ENCODE measurements at regions not wholly inside any gene's neighbourhood (a gene's known extent, or its start where the extent isn't known, plus 50 kb on each side); places are given as distances from the start of the nearest gene placed in this dataset.

DNA sequence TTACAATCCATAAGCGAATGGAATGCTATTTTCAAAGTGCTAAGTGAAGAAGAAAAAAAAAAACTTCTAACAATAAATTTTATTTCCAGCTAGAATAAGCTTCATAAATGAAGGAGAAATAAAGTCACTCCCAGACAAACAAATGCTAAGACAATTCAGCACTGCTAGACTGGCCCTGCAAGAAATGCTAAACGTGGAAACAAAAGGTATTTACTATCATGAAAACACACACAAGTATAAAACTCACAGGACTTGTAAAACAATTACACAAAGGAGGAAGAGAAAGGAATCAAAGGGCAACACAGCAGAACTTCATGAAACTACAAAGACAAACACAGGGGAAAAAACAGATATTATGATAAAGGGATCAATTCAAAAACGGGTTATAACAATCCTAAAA, 85.8 kb upstream of the NELL2 start:
- DNase-seq (ENCODE audit: low spot score in 2 of 2) = no peak
- 54 to 58% methylated on average over 3 of the region's 3 CpGs for WGBS, 2 donors
- intact Hi-C loops (cut with DNase I; ENCODE audit: low total_unique reads) = no loop called here
- no peak for TF ChIP-seq CTCF (IDR thresholded peaks at IDR 0.05)
- no peak for TF ChIP-seq POLR2A (IDR thresholded peaks at IDR 0.05)
- H3K4me3 ChIP-seq (ENCODE audit: low read depth, poor library complexity, severe bottlenecking) = no peak overlapping the region

DNA sequence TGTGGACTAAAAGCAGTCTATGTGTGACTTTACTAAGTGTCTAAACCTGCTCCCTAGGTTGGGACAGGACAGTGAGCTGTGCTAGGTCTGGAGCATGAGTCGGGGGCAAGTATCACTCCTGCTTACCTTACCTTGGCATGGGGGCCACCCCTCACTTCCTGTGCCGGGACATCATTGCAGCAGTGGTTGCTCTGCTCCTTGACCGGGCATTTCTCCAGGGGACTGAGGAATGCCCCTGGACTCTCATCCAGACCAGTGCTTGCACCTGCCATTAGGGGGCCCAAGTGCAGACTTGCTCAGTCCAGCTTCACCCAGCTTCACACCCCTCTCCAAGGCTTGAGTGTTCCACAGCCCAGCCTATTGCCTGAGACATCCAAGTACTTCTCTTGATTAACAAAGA, 84.7 kb upstream of the NELL2 start:
- WGBS, 2 donors = 67 to 90% methylated on average over 1 to 3 of the region's 3 CpGs
- DNase-seq (ENCODE audit: low spot score in 2 of 2) = no peak
- H3K4me3 ChIP-seq (ENCODE audit: low read depth, poor library complexity, severe bottlenecking) = no peak overlapping the region
- TF ChIP-seq POLR2A (IDR thresholded peaks at IDR 0.05) (no peak), CTCF (IDR thresholded peaks at IDR 0.05) (no peak)
- intact Hi-C loops (cut with DNase I; ENCODE audit: low total_unique reads) = no loop called here

DNA sequence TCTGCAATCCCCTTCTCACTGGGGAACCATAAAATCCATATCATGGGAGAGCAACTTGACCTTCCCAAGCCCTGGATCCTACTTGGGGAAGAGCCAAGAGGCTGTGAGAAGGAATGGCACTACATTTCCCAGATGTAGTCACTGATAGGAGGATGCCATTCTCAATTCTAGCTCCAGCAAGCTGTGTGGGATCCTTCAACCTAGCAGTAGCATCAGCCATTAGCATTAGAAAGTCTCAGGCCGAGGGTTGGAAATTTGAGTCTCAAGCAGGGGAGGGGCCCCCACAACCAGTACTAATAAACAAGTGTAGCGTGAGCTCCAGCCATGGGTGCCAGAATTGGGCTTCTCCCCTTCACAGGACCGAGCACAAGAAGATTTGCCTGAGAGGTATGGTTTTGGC, 84.3 kb upstream of the NELL2 start:
- whole genome bisulfite sequencing, 2 donors = 69 to 81% methylated on average over 3 of the region's 3 CpGs
- no peak for DNase-seq (ENCODE audit: low spot score in 2 of 2)

DNA sequence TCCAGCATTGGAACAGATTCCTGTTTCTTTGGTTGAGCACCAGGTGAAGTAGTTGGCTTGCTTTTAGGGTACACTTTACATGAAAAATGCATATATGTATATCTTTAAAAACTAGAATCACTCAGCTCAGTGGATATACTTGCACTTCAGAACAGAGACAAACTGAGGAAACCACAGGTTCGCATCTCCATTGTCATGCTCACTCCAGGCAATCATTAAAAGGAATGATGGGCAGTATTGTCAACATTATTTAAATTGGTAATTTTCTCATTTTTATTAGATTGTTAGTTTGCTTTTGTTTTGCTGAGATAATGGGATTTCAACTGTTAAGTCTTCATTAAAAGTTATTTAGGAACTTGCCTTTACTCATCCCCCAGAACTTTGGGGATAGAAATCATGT, 71.0 kb upstream of the NELL2 start:
- no peak overlapping the region for H3K4me3 ChIP-seq (ENCODE audit: low read depth, poor library complexity, severe bottlenecking)
- intact Hi-C loops (cut with DNase I; ENCODE audit: low total_unique reads) = no loop called here
- no peak for DNase-seq (ENCODE audit: low spot score in 2 of 2)
- TF ChIP-seq CTCF (IDR thresholded peaks at IDR 0.05) (no peak), POLR2A (IDR thresholded peaks at IDR 0.05) (no peak)
- 72 to 78% methylated on average over 1 of the region's 1 CpG for WGBS, 2 donors

More for the DNA sequence above, 84.3 kb upstream of the NELL2 start:
- H3K4me3 ChIP-seq (ENCODE audit: low read depth, poor library complexity, severe bottlenecking) = no peak overlapping the region
- intact Hi-C loops (cut with DNase I; ENCODE audit: low total_unique reads) = no loop called here
- TF ChIP-seq POLR2A (IDR thresholded peaks at IDR 0.05) = no peak
- TF ChIP-seq CTCF (IDR thresholded peaks at IDR 0.05) = no peak

DNA sequence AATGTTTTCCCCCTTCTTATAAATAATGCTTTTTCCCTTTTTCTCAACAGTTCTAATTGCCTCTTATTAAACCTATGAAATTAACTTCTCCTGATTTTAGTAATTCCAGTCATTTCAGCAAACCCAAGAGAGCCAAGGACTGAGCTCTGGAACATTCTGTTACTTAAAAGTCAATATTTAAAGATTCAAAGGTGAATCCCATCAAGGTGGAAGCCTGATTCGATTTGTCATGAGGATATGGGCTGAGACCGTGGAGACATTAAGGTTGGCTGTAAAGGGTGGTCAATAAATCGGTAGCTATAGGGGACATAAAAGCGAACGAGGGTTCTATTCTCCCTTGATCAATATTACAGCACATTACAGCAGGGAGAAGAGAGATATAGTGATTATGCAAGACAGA, 66.6 kb upstream of the NELL2 start:
- intact Hi-C loops (cut with DNase I; ENCODE audit: low total_unique reads) = no loop called here
- WGBS, 2 donors = 82 to 88% methylated on average over 5 of the region's 5 CpGs
- no peak overlapping the region for H3K4me3 ChIP-seq (ENCODE audit: low read depth, poor library complexity, severe bottlenecking)
- DNase-seq (ENCODE audit: low spot score in 2 of 2) = no peak
- TF ChIP-seq POLR2A (IDR thresholded peaks at IDR 0.05) (no peak), CTCF (IDR thresholded peaks at IDR 0.05) (no peak)

DNA sequence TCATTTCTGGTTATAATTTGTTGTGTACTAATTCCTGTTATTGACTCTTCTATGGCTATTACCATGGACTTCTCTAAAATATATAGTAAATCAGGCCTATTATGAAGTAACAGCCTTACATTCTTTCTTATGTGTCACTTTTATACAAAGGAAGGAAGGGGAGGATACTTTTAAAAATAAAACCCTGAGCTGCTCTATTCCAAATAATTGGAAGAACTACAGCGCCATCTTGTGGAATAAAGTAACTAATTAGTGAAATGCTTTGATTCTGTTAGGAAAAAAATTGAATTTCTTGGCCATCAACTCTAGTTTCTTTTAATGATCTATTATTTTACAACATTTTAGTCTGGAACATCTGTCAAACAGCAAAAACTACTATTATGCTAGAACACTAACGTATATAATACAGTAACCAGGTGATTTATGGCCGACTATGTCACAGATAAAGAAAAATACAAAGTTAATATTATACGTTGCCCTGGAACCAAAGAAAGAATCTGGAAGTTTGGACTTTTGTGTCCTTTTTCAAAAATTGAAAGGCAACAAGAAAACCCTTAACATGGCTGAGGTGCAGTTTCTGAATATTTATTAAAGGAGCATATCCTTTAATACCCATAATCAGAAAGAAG, 55.0 kb upstream of the NELL2 start:
- intact Hi-C loops (cut with DNase I; ENCODE audit: low total_unique reads) = no loop called here
- WGBS, 2 donors = 34 to 39% methylated on average over 4 of the region's 4 CpGs

More for the DNA sequence above, 55.0 kb upstream of the NELL2 start:
- TF ChIP-seq POLR2A (IDR thresholded peaks at IDR 0.05) = no peak
- no peak for TF ChIP-seq CTCF (IDR thresholded peaks at IDR 0.05)
- no peak for DNase-seq (ENCODE audit: low spot score in 2 of 2)
- no peak overlapping the region for H3K4me3 ChIP-seq (ENCODE audit: low read depth, poor library complexity, severe bottlenecking)
